Left cardiac atrium (tissue), 4 donors: ENCODE measurements at regions not wholly inside any gene's neighbourhood (a gene's known extent, or its start where the extent isn't known, plus 50 kb on each side); places are given as distances from the start of the nearest gene placed in this dataset.

Source experiments
- ATAC-seq, 2 donors: fragments of 200-7000 bp; cut with Tn5 transposase; one replicate each; pipeline ENCODE4 v1.9.1; 2020; ENCODE audit warnings: mild to moderate bottlenecking in 2 of 2, moderate library complexity in 2 of 2
- DNase-seq: peaks from one replicate; pipeline ENCODE4 v3.0.0-alpha.2; 2020
- intact Hi-C, 2 donors: fragments of 100-400 bp; cut with DNase I; formaldehyde crosslinking; loops; one replicate each; pipeline versions ENCODE4 v1.14.1 to v1.15.1; 2022 to 2023
- donor health status: DM: no; HTN: yes; CAD: no.
- donor health status: DM: no; HTN: yes; CAD: no; lungs with severe emphysema.
- donor health status: DM: yes; HTN: yes; CAD: no.
- donor health status: Dilated cardiomyopathy.

- DNase-seq (no peak), ATAC-seq (no peak)
- intact Hi-C loops = no loop called here
Measured at GRCh38 chr1:199396456-199396855, 631.1 kb upstream of the NR5A2 start.

GRCh38 chr1:199399996-199400724 is 627.4 kb upstream of the NR5A2 start:
- intact Hi-C loops = no loop called here
- ATAC-seq (no peak), DNase-seq (no peak)

- DNase-seq = no peak
- intact Hi-C loops = no loop called here
- no peak for ATAC-seq
Measured at GRCh38 chr1:199403531-199404116, 623.9 kb upstream of the NR5A2 start.

GRCh38 chr1:199404191-199404590 is 623.3 kb upstream of the NR5A2 start:
- DNase-seq (no peak), ATAC-seq (no peak)
- intact Hi-C loops = no loop called here

- DNase-seq (no peak), ATAC-seq (no peak)
- intact Hi-C loops = no loop called here
Measured at GRCh38 chr1:199404976-199405375, 622.5 kb upstream of the NR5A2 start.

- intact Hi-C loops = no loop called here
- DNase-seq (no peak), ATAC-seq (no peak)
Measured at GRCh38 chr1:199405634-199406196, 621.8 kb upstream of the NR5A2 start.

GRCh38 chr1:199410462-199410861 is 617.0 kb upstream of the NR5A2 start:
- ATAC-seq = no peak
- intact Hi-C loops = no loop called here
- no peak for DNase-seq

GRCh38 chr1:199411506-199411905 is 616.0 kb upstream of the NR5A2 start:
- DNase-seq (no peak), ATAC-seq (no peak)
- intact Hi-C loops = no loop called here

- DNase-seq (no peak), ATAC-seq (no peak)
- intact Hi-C loops = no loop called here
Measured at GRCh38 chr1:199422206-199422605, 605.3 kb upstream of the NR5A2 start.

- DNase-seq = no peak
- ATAC-seq = no peak
- intact Hi-C loops = no loop called here
Measured at GRCh38 chr1:199447906-199448305, 579.6 kb upstream of the NR5A2 start.

GRCh38 chr1:199448646-199449045 is 578.9 kb upstream of the NR5A2 start:
- ATAC-seq = no peak
- no peak for DNase-seq
- intact Hi-C loops = no loop called here

GRCh38 chr1:199449221-199449620 is 578.3 kb upstream of the NR5A2 start:
- ATAC-seq (no peak), DNase-seq (no peak)
- intact Hi-C loops = no loop called here

- intact Hi-C loops = no loop called here
- no peak for ATAC-seq
Measured at GRCh38 chr1:199449681-199450080, 577.8 kb upstream of the NR5A2 start.

GRCh38 chr1:199452627-199453026 is 574.9 kb upstream of the NR5A2 start:
- intact Hi-C loops = no loop called here
- no peak for DNase-seq
- ATAC-seq = no peak

More at GRCh38 chr1:199449681-199450080, 577.8 kb upstream of the NR5A2 start:
- no peak for DNase-seq

- DNase-seq (no peak), ATAC-seq (no peak)
- intact Hi-C loops = no loop called here
Measured at GRCh38 chr1:199453723-199454122, 573.8 kb upstream of the NR5A2 start.

GRCh38 chr1:199460933-199461332 is 566.6 kb upstream of the NR5A2 start:
- intact Hi-C loops = no loop called here
- DNase-seq (no peak), ATAC-seq (peak in 1 of 2 donors; percentile 19)

GRCh38 chr1:199463521-199464127 is 563.9 kb upstream of the NR5A2 start:
- ATAC-seq = no peak
- DNase-seq = no peak
- intact Hi-C loops = no loop called here

GRCh38 chr1:199466961-199467360 is 560.5 kb upstream of the NR5A2 start:
- DNase-seq (no peak), ATAC-seq (no peak)
- intact Hi-C loops = no loop called here

- ATAC-seq (no peak), DNase-seq (no peak)
- intact Hi-C loops = no loop called here
Measured at GRCh38 chr1:199472018-199472417, 555.5 kb upstream of the NR5A2 start.

- ATAC-seq = no peak
- no peak for DNase-seq
- intact Hi-C loops = no loop called here
Measured at GRCh38 chr1:199472978-199473377, 554.5 kb upstream of the NR5A2 start.

- DNase-seq = no peak
- intact Hi-C loops = no loop called here
- ATAC-seq = no peak
Measured at GRCh38 chr1:199474738-199475137, 552.8 kb upstream of the NR5A2 start.
